WTC11 (cell line): ENCODE measurements at regions not wholly inside any gene's neighbourhood (a gene's known extent, or its start where the extent isn't known, plus 50 kb on each side); places are given as distances from the start of the nearest gene placed in this dataset.

Source experiments
- ATAC-seq: fragments of 200-7000 bp; cut with Tn5 transposase; 2 replicates; pipeline ENCODE4 v1.10.0; 2021; ENCODE audit warnings: mild to moderate bottlenecking, moderate library complexity
- CTCF ChIA-PET: fragments of 300-600 bp; sonication (Branson Sonifier 250); formaldehyde crosslinking; loops from one replicate; lab custom pipeline; 2021; ENCODE audit warnings: antibody characterized with exemption; lab: Charles Lee
- POLR2A ChIA-PET: fragments of 350-600 bp; sonication (Branson Sonifier 250); formaldehyde crosslinking; loops from one replicate; lab custom pipeline; 2021; ENCODE audit warnings: antibody characterized with exemption; lab: Charles Lee
- DNase-seq: peaks from one replicate; pipeline ENCODE4 v3.0.0; 2021; ENCODE audit warnings: low spot score
- H3K27ac Mint-ChIP-seq: 2 replicates; pipeline ENCODE4 v1.8.0; 2021; ENCODE audit warnings: mixed read lengths
- H3K27me3 Mint-ChIP-seq: 2 replicates; pipeline ENCODE4 v1.8.0; 2021; ENCODE audit warnings: low read depth, mild to moderate bottlenecking, moderate library complexity, mixed read lengths
- H3K36me3 Mint-ChIP-seq: 2 replicates; pipeline ENCODE4 v1.8.0; 2021; ENCODE audit warnings: mixed read lengths
- H3K4me1 Mint-ChIP-seq: 2 replicates; pipeline ENCODE4 v1.8.0; 2022; ENCODE audit warnings: mixed read lengths
- H3K4me3 Mint-ChIP-seq: 2 replicates; pipeline ENCODE4 v1.8.0; 2021; ENCODE audit warnings: mild to moderate bottlenecking, moderate library complexity, mixed read lengths
- H3K9me3 Mint-ChIP-seq: 2 replicates; pipeline ENCODE4 v1.8.0; 2021; ENCODE audit warnings: mixed read lengths
- GABPB1 ChIP-seq: sonication (generic); formaldehyde crosslinking; IDR thresholded peaks from 2 replicates; pipeline ENCODE4 v1.8.1; 2023; ENCODE audit warnings: mild to moderate bottlenecking, missing genetic modification reagents
- GTF2I ChIP-seq: fragments of 250-450 bp; sonication (Bioruptor Pico); conservative IDR thresholded peaks from 2 replicates; pipeline ENCODE4 v1.4.0; 2021; ENCODE audit warnings: mild to moderate bottlenecking
- HMGA2 ChIP-seq: fragments of 250-450 bp; sonication (Bioruptor Pico); IDR thresholded peaks from 2 replicates; pipeline ENCODE4 v1.4.0; 2021; ENCODE audit warnings: mild to moderate bottlenecking, moderate library complexity
- MYBL2 ChIP-seq: sonication (generic); formaldehyde crosslinking; IDR thresholded peaks from 2 replicates; pipeline ENCODE4 v1.8.1; 2023; ENCODE audit warnings: mild to moderate bottlenecking, moderate library complexity, missing genetic modification reagents
- NFATC4 ChIP-seq: fragments of 250-450 bp; sonication (Bioruptor Pico); IDR thresholded peaks from 2 replicates; pipeline ENCODE4 v1.9.0; 2021; ENCODE audit warnings: mild to moderate bottlenecking
- NFYB ChIP-seq: sonication (generic); formaldehyde crosslinking; conservative IDR thresholded peaks from 2 replicates; pipeline ENCODE4 v1.8.0; 2022; ENCODE audit warnings: low read depth, missing genetic modification reagents
- TEAD1 ChIP-seq: sonication (generic); formaldehyde crosslinking; IDR thresholded peaks from 2 replicates; pipeline ENCODE4 v1.8.0; 2022; ENCODE audit warnings: mild to moderate bottlenecking, missing genetic modification reagents
- TEAD4 ChIP-seq: sonication (generic); formaldehyde crosslinking; IDR thresholded peaks from 2 replicates; pipeline ENCODE4 v1.8.0; 2022; ENCODE audit warnings: mild to moderate bottlenecking, missing genetic modification reagents
- ZBTB21 ChIP-seq: sonication (generic); formaldehyde crosslinking; IDR thresholded peaks from 2 replicates; pipeline ENCODE4 v1.8.1; 2023; ENCODE audit warnings: mild to moderate bottlenecking, missing genetic modification reagents, borderline replicate concordance
- ZNF121 ChIP-seq: sonication (generic); formaldehyde crosslinking; IDR thresholded peaks from 2 replicates; pipeline ENCODE4 v1.8.0; 2023; ENCODE audit warnings: missing genetic modification reagents
- ZNF263 ChIP-seq: sonication (generic); formaldehyde crosslinking; IDR thresholded peaks from 2 replicates; pipeline ENCODE4 v1.8.1; 2022; ENCODE audit warnings: low read depth, mild to moderate bottlenecking, moderate library complexity, missing genetic modification reagents
- ZNF416 ChIP-seq: fragments of 250-450 bp; sonication (Bioruptor Pico); IDR thresholded peaks from 2 replicates; pipeline ENCODE4 v1.9.0; 2021; ENCODE audit warnings: mild to moderate bottlenecking, inconsistent platforms
- TF ChIP-seq, protein P1 (sequence below): fragments of 250-450 bp; sonication (Bioruptor Pico); IDR thresholded peaks from 2 replicates; pipeline ENCODE4 v2.1.2; 2022; ENCODE audit warnings: mild to moderate bottlenecking, moderate library complexity
- TF ChIP-seq, protein P2 (sequence below): sonication (generic); formaldehyde crosslinking; IDR thresholded peaks from 2 replicates; pipeline ENCODE4 v1.8.0; 2022; ENCODE audit warnings: mild to moderate bottlenecking, missing genetic modification reagents
- TF ChIP-seq, protein P3 (sequence below): sonication (generic); formaldehyde crosslinking; IDR thresholded peaks from 2 replicates; pipeline ENCODE4 v1.8.0; 2022; ENCODE audit warnings: missing genetic modification reagents
- TF ChIP-seq, protein P4 (sequence below): sonication (generic); formaldehyde crosslinking; IDR thresholded peaks from 2 replicates; pipeline ENCODE4 v1.8.0; 2022; ENCODE audit warnings: mild to moderate bottlenecking, missing genetic modification reagents
- TF ChIP-seq, protein P5 (sequence below): sonication (generic); formaldehyde crosslinking; IDR thresholded peaks from 2 replicates; pipeline ENCODE4 v1.8.1; 2022; ENCODE audit warnings: low read depth, mild to moderate bottlenecking, moderate library complexity, missing genetic modification reagents, borderline replicate concordance
- TF ChIP-seq, protein P6 (sequence below): sonication (generic); formaldehyde crosslinking; IDR thresholded peaks from 2 replicates; pipeline ENCODE4 v1.8.1; 2023; ENCODE audit warnings: mild to moderate bottlenecking, missing genetic modification reagents
- TF ChIP-seq, protein P7 (sequence below): sonication (generic); formaldehyde crosslinking; IDR thresholded peaks from 2 replicates; pipeline ENCODE4 v1.8.1; 2022; ENCODE audit warnings: mild to moderate bottlenecking, missing genetic modification reagents, moderate library complexity, borderline replicate concordance
- TF ChIP-seq, protein P8 (sequence below): sonication (generic); formaldehyde crosslinking; IDR thresholded peaks from 2 replicates; pipeline ENCODE4 v1.8.1; 2023; ENCODE audit warnings: mild to moderate bottlenecking, missing genetic modification reagents, moderate library complexity

DNA sequence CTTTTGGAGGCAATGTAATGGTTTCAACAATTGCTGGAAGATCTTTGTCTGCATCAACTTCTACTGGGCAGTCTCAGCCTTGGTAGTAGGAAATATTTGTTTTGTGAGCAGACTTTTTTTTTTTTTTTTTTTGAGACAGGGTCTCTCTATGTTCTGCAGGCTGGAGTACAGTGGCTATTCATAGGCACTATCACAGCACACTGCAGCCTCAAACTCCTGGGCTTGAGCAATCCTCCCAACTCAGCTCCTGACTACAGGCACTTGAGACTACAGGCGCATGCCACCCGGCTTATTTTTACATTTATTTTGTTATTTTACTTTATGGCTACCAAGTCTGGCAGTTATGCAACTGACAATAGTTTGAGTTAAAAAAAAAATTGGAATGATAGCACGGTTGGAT lies 187.3 kb downstream of the SNX18 start:
- H3K9me3 Mint-ChIP-seq, result no peaks in the 10 kb centered on the region

More for the DNA sequence above, 187.3 kb downstream of the SNX18 start:
- TF ChIP-seq, protein P1, sequence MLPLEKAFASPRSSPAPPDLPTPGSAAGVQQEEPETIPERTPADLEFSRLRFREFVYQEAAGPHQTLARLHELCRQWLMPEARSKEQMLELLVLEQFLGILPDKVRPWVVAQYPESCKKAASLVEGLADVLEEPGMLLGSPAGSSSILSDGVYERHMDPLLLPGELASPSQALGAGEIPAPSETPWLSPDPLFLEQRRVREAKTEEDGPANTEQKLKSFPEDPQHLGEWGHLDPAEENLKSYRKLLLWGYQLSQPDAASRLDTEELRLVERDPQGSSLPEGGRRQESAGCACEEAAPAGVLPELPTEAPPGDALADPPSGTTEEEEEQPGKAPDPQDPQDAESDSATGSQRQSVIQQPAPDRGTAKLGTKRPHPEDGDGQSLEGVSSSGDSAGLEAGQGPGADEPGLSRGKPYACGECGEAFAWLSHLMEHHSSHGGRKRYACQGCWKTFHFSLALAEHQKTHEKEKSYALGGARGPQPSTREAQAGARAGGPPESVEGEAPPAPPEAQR (CRISPR knock-in tag), result no peak
- TF ChIP-seq ZNF416, result no peak
- TF ChIP-seq NFYB (CRISPR knock-in tag), result no peak
- TF ChIP-seq, protein P2, sequence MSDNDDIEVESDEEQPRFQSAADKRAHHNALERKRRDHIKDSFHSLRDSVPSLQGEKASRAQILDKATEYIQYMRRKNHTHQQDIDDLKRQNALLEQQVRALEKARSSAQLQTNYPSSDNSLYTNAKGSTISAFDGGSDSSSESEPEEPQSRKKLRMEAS (CRISPR knock-in tag), result no peak
- no peak for TF ChIP-seq NFATC4 (CRISPR knock-in tag)
- TF ChIP-seq, protein P3, sequence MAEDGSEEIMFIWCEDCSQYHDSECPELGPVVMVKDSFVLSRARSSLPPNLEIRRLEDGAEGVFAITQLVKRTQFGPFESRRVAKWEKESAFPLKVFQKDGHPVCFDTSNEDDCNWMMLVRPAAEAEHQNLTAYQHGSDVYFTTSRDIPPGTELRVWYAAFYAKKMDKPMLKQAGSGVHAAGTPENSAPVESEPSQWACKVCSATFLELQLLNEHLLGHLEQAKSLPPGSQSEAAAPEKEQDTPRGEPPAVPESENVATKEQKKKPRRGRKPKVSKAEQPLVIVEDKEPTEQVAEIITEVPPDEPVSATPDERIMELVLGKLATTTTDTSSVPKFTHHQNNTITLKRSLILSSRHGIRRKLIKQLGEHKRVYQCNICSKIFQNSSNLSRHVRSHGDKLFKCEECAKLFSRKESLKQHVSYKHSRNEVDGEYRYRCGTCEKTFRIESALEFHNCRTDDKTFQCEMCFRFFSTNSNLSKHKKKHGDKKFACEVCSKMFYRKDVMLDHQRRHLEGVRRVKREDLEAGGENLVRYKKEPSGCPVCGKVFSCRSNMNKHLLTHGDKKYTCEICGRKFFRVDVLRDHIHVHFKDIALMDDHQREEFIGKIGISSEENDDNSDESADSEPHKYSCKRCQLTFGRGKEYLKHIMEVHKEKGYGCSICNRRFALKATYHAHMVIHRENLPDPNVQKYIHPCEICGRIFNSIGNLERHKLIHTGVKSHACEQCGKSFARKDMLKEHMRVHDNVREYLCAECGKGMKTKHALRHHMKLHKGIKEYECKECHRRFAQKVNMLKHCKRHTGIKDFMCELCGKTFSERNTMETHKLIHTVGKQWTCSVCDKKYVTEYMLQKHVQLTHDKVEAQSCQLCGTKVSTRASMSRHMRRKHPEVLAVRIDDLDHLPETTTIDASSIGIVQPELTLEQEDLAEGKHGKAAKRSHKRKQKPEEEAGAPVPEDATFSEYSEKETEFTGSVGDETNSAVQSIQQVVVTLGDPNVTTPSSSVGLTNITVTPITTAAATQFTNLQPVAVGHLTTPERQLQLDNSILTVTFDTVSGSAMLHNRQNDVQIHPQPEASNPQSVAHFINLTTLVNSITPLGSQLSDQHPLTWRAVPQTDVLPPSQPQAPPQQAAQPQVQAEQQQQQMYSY (CRISPR knock-in tag), result no peak
- TF ChIP-seq MYBL2 (CRISPR knock-in tag), result no peak
- TF ChIP-seq, protein P4, sequence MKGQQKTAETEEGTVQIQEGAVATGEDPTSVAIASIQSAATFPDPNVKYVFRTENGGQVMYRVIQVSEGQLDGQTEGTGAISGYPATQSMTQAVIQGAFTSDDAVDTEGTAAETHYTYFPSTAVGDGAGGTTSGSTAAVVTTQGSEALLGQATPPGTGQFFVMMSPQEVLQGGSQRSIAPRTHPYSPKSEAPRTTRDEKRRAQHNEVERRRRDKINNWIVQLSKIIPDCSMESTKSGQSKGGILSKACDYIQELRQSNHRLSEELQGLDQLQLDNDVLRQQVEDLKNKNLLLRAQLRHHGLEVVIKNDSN (CRISPR knock-in tag), result no peak
- TF ChIP-seq GABPB1 (CRISPR knock-in tag), result no peak
- TF ChIP-seq GTF2I (CRISPR knock-in tag), result no peak
- TF ChIP-seq ZBTB21 (CRISPR knock-in tag), result no peak
- TF ChIP-seq, protein P5, sequence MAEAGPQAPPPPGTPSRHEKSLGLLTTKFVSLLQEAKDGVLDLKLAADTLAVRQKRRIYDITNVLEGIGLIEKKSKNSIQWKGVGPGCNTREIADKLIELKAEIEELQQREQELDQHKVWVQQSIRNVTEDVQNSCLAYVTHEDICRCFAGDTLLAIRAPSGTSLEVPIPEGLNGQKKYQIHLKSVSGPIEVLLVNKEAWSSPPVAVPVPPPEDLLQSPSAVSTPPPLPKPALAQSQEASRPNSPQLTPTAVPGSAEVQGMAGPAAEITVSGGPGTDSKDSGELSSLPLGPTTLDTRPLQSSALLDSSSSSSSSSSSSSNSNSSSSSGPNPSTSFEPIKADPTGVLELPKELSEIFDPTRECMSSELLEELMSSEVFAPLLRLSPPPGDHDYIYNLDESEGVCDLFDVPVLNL (CRISPR knock-in tag), result no peak
- TF ChIP-seq TEAD4 (CRISPR knock-in tag), result no peak
- TF ChIP-seq ZNF263 (CRISPR knock-in tag), result no peak
- TF ChIP-seq, protein P6, sequence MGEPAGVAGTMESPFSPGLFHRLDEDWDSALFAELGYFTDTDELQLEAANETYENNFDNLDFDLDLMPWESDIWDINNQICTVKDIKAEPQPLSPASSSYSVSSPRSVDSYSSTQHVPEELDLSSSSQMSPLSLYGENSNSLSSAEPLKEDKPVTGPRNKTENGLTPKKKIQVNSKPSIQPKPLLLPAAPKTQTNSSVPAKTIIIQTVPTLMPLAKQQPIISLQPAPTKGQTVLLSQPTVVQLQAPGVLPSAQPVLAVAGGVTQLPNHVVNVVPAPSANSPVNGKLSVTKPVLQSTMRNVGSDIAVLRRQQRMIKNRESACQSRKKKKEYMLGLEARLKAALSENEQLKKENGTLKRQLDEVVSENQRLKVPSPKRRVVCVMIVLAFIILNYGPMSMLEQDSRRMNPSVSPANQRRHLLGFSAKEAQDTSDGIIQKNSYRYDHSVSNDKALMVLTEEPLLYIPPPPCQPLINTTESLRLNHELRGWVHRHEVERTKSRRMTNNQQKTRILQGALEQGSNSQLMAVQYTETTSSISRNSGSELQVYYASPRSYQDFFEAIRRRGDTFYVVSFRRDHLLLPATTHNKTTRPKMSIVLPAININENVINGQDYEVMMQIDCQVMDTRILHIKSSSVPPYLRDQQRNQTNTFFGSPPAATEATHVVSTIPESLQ (CRISPR knock-in tag), result no peak
- no peak for TF ChIP-seq ZNF121
- TF ChIP-seq, protein P7, sequence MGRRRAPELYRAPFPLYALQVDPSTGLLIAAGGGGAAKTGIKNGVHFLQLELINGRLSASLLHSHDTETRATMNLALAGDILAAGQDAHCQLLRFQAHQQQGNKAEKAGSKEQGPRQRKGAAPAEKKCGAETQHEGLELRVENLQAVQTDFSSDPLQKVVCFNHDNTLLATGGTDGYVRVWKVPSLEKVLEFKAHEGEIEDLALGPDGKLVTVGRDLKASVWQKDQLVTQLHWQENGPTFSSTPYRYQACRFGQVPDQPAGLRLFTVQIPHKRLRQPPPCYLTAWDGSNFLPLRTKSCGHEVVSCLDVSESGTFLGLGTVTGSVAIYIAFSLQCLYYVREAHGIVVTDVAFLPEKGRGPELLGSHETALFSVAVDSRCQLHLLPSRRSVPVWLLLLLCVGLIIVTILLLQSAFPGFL (CRISPR knock-in tag), result no peak
- TF ChIP-seq HMGA2, result no peak
- no peak for TF ChIP-seq TEAD1
- TF ChIP-seq, protein P8, sequence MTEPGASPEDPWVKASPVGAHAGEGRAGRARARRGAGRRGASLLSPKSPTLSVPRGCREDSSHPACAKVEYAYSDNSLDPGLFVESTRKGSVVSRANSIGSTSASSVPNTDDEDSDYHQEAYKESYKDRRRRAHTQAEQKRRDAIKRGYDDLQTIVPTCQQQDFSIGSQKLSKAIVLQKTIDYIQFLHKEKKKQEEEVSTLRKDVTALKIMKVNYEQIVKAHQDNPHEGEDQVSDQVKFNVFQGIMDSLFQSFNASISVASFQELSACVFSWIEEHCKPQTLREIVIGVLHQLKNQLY (CRISPR knock-in tag), result no peak
- ATAC-seq, result no peak
- Mint-ChIP-seq H3K4me3 (no peak overlapping the region), H3K27ac (no peak overlapping the region), H3K36me3 (no peaks in the 10 kb centered on the region), H3K27me3 (no peaks in the 10 kb centered on the region; the same call in 1 of the 2 replicates), H3K4me1 (peaks cover 12% of the 10 kb centered on the region)
- POLR2A ChIA-PET, result no interaction called here
- DNase-seq, result no peak
- CTCF ChIA-PET, result no interaction called here
